Activated CD8-positive, alpha-beta memory T cell treated with anti-CD3 and anti-CD28 coated beads, Interleukin-2, amount 50 U/mL, for 48 hours (primary cell): ENCODE measurements at regions not wholly inside any gene's neighbourhood (a gene's known extent, or its start where the extent isn't known, plus 50 kb on each side); places are given as distances from the start of the nearest gene placed in this dataset.
"Not testable (repeated sequence)": the region's sequence is repeated elsewhere in the genome, so short reads cannot be mapped to it uniquely, and the experiment has no call there.

Experiments
- DNase-seq: peaks from one replicate; pipeline ENCODE4 v3.0.0-alpha.2; 2020

- not testable (repeated sequence) for DNase-seq
Measured at GRCh38 chr1:157247764-157248049, 109.5 kb upstream of the ETV3 start.

- no peak for DNase-seq
Measured at GRCh38 chr1:157247005-157247763, 109.0 kb upstream of the ETV3 start.

- no peak for DNase-seq
Measured at GRCh38 chr1:157245823-157246222, 107.6 kb upstream of the ETV3 start.

- DNase-seq, result no peak
Measured at GRCh38 chr1:157241185-157241538, 103.0 kb upstream of the ETV3 start.

- DNase-seq, result no peak
Measured at GRCh38 chr1:157240495-157241184, 102.4 kb upstream of the ETV3 start.

GRCh38 chr1:157239936-157240335 is 101.7 kb upstream of the ETV3 start:
- DNase-seq, result no peak

- no peak for DNase-seq
Measured at GRCh38 chr1:157238585-157238984, 100.4 kb upstream of the ETV3 start.

GRCh38 chr1:157237981-157238380 is 99.8 kb upstream of the ETV3 start:
- DNase-seq, result no peak

- DNase-seq, result no peak
Measured at GRCh38 chr1:157237522-157237921, 99.3 kb upstream of the ETV3 start.

- no peak for DNase-seq
Measured at GRCh38 chr1:157236072-157236471, 97.9 kb upstream of the ETV3 start.

GRCh38 chr1:157235307-157235706 is 97.1 kb upstream of the ETV3 start:
- DNase-seq, result no peak

GRCh38 chr1:157234705-157235273 is 96.6 kb upstream of the ETV3 start:
- no peak for DNase-seq

GRCh38 chr1:157233131-157233530 is 94.9 kb upstream of the ETV3 start:
- DNase-seq, result no peak

GRCh38 chr1:157231846-157232525 is 93.8 kb upstream of the ETV3 start:
- DNase-seq, result no peak

GRCh38 chr1:157230500-157230899 is 92.3 kb upstream of the ETV3 start:
- DNase-seq, result no peak

GRCh38 chr1:157227700-157228099 is 89.5 kb upstream of the ETV3 start:
- no peak for DNase-seq

- DNase-seq, result no peak
Measured at GRCh38 chr1:157226739-157227138, 88.5 kb upstream of the ETV3 start.

GRCh38 chr1:157219600-157219999 is 81.4 kb upstream of the ETV3 start:
- no peak for DNase-seq

- no peak for DNase-seq
Measured at GRCh38 chr1:157219182-157219581, 81.0 kb upstream of the ETV3 start.

GRCh38 chr1:157218671-157219070 is 80.5 kb upstream of the ETV3 start:
- no peak for DNase-seq

- no peak for DNase-seq
Measured at GRCh38 chr1:157217486-157217885, 79.3 kb upstream of the ETV3 start.

- DNase-seq, result no peak
Measured at GRCh38 chr1:157213836-157214235, 75.6 kb upstream of the ETV3 start.

GRCh38 chr1:157209514-157209913 is 71.3 kb upstream of the ETV3 start:
- no peak for DNase-seq

- not testable (repeated sequence) for DNase-seq
Measured at GRCh38 chr1:157205982-157206381, 67.8 kb upstream of the ETV3 start.
